ENCODE measurements at regions not wholly inside any gene's neighbourhood (a gene's known extent, or its start where the extent isn't known, plus 50 kb on each side); places are given as distances from the start of the nearest gene placed in this dataset. TPM values are rescaled to one million over a fixed set of nuclear protein-coding genes. Genes with fewer than 3 reads are reported as not detected.

Small RNA genes in the stretch of these regions (small RNA-seq; reads per million reads assigned to genes)
- gene NDUFB1P2 (ENCODE audit: insufficient read depth), result not detected
